ENCODE measurements at regions not wholly inside any gene's neighbourhood (a gene's known extent, or its start where the extent isn't known, plus 50 kb on each side); places are given as distances from the start of the nearest gene placed in this dataset.

DNA sequence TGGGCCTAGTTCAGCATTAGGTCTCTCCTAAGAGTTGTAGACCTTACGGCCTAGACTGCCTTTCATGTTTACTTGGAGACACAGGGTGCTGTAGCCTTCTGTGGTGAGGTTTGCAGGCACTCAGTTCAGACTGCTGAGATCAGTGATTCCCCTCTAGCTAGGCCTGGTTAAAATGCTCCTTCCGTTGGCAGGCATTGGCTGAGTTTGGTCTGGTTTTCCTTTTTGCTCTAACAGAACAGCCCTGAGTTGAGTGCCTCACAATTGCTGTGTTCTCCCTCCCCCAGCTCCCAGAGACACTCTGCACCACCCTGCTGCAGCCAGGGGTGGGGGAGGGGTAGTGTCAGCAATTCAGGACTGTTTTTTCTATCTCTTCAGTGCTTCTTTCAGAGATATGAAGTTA lies 178.9 kb upstream of the DYRK2 start:
- TF ChIP-seq POLR2A (IDR thresholded peaks at IDR 0.05): no peak
- TF ChIP-seq, protein P1, sequence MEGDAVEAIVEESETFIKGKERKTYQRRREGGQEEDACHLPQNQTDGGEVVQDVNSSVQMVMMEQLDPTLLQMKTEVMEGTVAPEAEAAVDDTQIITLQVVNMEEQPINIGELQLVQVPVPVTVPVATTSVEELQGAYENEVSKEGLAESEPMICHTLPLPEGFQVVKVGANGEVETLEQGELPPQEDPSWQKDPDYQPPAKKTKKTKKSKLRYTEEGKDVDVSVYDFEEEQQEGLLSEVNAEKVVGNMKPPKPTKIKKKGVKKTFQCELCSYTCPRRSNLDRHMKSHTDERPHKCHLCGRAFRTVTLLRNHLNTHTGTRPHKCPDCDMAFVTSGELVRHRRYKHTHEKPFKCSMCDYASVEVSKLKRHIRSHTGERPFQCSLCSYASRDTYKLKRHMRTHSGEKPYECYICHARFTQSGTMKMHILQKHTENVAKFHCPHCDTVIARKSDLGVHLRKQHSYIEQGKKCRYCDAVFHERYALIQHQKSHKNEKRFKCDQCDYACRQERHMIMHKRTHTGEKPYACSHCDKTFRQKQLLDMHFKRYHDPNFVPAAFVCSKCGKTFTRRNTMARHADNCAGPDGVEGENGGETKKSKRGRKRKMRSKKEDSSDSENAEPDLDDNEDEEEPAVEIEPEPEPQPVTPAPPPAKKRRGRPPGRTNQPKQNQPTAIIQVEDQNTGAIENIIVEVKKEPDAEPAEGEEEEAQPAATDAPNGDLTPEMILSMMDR (IDR thresholded peaks at IDR 0.05): no peak
- TF ChIP-seq EP300 (IDR thresholded peaks at IDR 0.05): no peak

All from tibial nerve (tissue), 4 donors.